ENCODE measurements at regions not wholly inside any gene's neighbourhood (a gene's known extent, or its start where the extent isn't known, plus 50 kb on each side); places are given as distances from the start of the nearest gene placed in this dataset.

- no peak overlapping the region for H3K4me3 ChIP-seq (ENCODE audit: low read depth, low read length)
- DNase-seq (ENCODE audit: low read depth), result no peak
- TF ChIP-seq CTCF (conservative IDR thresholded peaks at IDR 0.05; ENCODE audit: low read depth, low read length), result no peak
Measured at GRCh38 chr2:129133692-129134641, 815.3 kb upstream of the HS6ST1 start.

- H3K4me3 ChIP-seq (ENCODE audit: low read depth, low read length), result no peak overlapping the region
- no peak for DNase-seq (ENCODE audit: low read depth)
- TF ChIP-seq CTCF (conservative IDR thresholded peaks at IDR 0.05; ENCODE audit: low read depth, low read length), result no peak
Measured at GRCh38 chr2:129135017-129135416, 816.3 kb upstream of the HS6ST1 start.

GRCh38 chr2:129139380-129139779 is 820.7 kb upstream of the HS6ST1 start:
- TF ChIP-seq CTCF (conservative IDR thresholded peaks at IDR 0.05; ENCODE audit: low read depth, low read length), result no peak
- DNase-seq (ENCODE audit: low read depth), result no peak
- no peak overlapping the region for H3K4me3 ChIP-seq (ENCODE audit: low read depth, low read length)

- no peak for DNase-seq (ENCODE audit: low read depth)
Measured at GRCh38 chr2:129142465-129142864, 823.8 kb upstream of the HS6ST1 start.

GRCh38 chr2:129144082-129144791 is 825.6 kb upstream of the HS6ST1 start:
- TF ChIP-seq CTCF (conservative IDR thresholded peaks at IDR 0.05; ENCODE audit: low read depth, low read length), result no peak
- no peak overlapping the region for H3K4me3 ChIP-seq (ENCODE audit: low read depth, low read length)
- no peak for DNase-seq (ENCODE audit: low read depth)

More at GRCh38 chr2:129142465-129142864, 823.8 kb upstream of the HS6ST1 start:
- TF ChIP-seq CTCF (conservative IDR thresholded peaks at IDR 0.05; ENCODE audit: low read depth, low read length), result no peak
- no peak overlapping the region for H3K4me3 ChIP-seq (ENCODE audit: low read depth, low read length)

GRCh38 chr2:129152514-129152913 is 827.0 kb upstream of the RAB6C start:
- no peak overlapping the region for H3K4me3 ChIP-seq (ENCODE audit: low read depth, low read length)
- DNase-seq (ENCODE audit: low read depth), result no peak
- TF ChIP-seq CTCF (conservative IDR thresholded peaks at IDR 0.05; ENCODE audit: low read depth, low read length), result no peak
